GM21576 (cell line): ENCODE measurements at regions not wholly inside any gene's neighbourhood (a gene's known extent, or its start where the extent isn't known, plus 50 kb on each side); places are given as distances from the start of the nearest gene placed in this dataset.
"Not testable (repeated sequence)": the region's sequence is repeated elsewhere in the genome, so short reads cannot be mapped to it uniquely, and the experiment has no call there.

Experiments used
- ATAC-seq: cut with Tn5 transposase; IDR thresholded peaks from one replicate; pipeline ENCODE4 v1.9.1; 2021; ENCODE audit warnings: mild to moderate bottlenecking, moderate library complexity; ENCODE audit not compliant: unreplicated experiment

DNA sequence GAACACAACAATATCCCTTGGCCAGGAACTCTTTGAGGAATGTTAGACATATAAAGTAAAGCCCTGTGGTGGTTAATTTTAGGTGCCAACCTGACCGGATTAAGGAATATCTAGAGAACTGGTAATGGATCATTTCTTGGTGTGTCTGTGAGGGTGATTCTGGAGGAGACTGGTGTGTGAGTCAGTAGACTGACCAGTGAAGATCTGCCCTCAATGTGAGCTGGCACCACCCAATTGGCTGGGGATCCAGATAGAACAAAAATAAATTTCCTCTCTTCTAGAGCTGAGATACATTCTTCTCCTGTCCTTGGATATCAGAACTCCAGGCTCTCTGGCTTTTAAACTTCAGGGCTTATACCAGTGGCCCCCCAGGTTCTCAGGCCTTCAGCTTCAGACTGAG lies 56.2 kb upstream of the TNPO1 start:
- ATAC-seq = no peak

- no peak for ATAC-seq
Observed at GRCh38 chr5:72752909-72753308, 63.6 kb upstream of the TNPO1 start.

DNA sequence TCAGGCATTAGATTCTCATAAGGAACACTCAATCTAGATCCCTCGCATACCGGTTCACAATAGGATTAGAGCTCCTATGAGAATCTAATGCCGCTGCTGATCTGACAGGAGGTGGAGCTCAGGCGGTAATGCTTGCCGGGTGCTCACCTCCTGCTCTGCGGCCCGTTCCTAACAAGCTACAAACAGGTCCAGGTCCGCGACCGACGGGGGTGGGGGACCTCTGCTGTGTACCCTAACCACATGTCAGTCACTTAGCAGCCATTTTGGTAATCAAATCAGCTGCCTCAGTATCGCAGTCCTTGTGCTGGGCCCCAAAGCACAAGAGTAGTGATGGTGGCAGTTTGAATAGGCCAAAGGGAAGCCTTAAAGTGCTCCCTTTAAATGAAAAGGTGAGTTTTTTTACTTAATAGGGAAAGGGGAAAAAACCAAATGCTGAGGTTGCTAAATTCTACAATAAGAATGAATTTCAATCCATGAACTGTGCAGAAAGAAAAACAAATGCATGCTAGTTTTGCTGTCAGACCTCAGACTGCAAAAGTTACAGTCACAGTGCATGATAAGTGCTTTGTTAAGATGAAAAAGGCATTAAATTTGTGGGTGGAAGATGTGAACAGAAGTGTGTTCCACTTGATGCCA lies 67.0 kb upstream of the TNPO1 start:
- no peak for ATAC-seq

DNA sequence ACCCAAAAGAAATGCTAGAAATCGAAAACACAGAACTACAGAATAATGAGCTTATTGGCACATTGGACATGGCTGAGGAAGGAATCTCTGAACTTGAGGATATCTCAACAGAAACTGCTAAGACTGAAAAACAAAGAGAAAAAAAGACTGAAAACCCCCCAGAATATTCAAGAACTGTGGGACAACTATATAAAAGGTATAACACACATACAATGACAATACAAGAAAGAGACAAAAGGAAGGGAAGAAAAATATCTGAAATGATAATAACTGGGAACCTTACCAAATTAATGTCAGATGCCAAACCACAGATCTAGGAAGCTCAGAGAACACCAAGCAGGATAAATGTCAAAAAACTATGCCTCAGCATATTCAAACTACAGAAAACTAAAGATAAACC lies 68.6 kb upstream of the TNPO1 start:
- no peak for ATAC-seq

DNA sequence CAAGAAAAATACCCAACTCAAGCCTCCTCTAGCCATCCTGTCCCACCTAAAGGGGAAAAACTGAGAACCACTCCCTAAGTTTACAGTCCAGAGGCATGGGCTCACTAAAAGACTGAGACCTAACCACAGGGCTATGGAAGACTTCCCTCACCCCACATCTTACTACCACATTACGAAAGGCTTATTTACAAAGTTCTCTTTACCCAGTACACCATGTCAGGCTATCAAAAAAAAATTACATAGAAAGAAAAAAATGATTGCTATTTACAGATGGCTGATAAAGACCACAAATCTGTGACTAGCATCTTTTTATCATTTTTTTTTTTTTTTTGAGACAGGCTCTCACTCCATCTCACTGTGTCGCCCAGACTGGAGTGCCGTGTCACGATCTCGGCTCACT lies 69.7 kb upstream of the TNPO1 start:
- no peak for ATAC-seq

- ATAC-seq = no peak
Observed at GRCh38 chr5:72744136-72744535, 72.3 kb upstream of the TNPO1 start.

GRCh38 chr5:72741805-72742204 lies 74.7 kb upstream of the TNPO1 start:
- ATAC-seq = no peak

- no peak for ATAC-seq
Observed at GRCh38 chr5:72733810-72734209, 82.7 kb upstream of the TNPO1 start.

DNA sequence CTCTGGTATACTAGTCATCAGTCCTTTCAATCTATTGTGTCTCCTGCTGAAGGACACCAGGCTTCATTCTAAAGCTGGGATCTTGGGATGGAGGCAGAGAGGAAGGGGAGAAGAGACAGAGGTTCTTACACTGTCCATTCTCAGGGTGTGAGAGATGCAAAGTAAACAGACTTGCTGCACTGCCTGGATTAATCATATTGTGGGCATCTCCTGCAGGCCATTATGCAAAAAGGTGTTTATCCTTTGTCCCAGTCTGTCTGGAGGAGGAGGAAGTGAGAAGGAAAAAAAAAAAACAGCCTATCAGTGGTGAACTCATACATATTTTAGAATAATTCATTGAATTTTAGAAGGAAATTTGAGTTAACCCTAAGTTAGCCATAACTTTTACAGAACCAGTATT lies 92.9 kb upstream of the TNPO1 start:
- no peak for ATAC-seq

GRCh38 chr5:72722792-72723452 lies 93.5 kb upstream of the TNPO1 start:
- ATAC-seq = no peak

- ATAC-seq = no peak
Observed at GRCh38 chr5:72721844-72722243, 94.6 kb upstream of the TNPO1 start.

- ATAC-seq = no peak
Observed at GRCh38 chr5:72720205-72720604, 96.3 kb upstream of the TNPO1 start.

- no peak for ATAC-seq
Observed at GRCh38 chr5:72711351-72711750, 105.1 kb upstream of the TNPO1 start.

DNA sequence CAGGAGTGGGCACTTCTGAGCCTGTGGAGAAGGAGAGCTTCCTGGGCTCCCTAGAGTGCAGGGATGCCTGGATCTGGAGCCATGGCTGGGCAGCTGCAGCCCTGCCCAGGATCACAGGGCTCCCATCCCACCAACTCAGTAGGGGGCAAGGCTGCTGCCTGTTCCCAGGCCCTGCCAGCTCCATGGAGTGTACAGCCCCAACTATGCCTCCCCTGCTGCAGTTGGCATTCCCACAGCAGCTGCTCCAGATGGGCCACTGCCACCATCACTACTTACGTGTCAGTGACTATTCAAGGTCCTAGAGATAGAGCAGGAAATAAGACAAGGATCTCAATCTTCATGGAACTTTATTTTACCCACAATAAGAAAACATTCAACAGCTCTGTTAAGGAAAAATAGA lies 107.1 kb upstream of the TNPO1 start:
- ATAC-seq = no peak

DNA sequence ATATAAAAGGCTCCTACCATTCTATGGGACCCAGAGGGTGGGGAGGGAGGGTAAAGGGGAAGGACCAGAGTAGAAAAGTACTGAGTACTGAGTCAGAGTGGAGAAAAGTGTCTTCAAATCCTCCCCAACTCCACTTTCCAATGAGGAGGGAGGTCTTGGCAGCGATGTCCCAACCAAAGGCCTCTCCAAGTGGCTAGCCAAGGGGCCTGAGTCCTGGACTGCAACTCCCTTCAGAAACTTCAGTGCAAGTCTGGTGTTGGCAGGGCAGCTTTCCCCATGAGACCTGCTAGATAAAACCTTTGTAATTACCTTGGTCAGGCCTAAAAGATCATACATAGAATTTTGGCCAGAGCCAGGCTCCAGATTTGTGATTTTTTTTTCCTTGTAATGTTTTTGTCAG lies 111.3 kb upstream of the TNPO1 start:
- ATAC-seq = no peak

DNA sequence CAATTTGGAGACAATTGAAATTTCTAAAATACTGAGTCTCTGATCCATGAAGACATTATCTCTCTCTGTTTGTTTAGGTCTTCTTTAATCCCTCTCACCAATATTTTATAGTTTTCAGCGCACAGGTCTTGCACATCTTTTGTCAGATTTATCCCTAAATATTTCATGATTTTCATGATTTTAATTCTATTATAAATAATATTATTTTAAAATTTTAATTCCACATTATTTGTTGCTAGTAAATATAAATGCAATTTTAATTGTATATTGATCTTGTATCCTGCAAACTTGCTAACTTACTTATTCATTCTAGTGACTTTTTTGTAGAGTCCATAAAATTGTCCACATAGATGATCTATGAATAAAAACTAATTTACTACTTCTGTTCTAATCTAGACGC lies 112.6 kb upstream of the TNPO1 start:
- ATAC-seq = no peak

DNA sequence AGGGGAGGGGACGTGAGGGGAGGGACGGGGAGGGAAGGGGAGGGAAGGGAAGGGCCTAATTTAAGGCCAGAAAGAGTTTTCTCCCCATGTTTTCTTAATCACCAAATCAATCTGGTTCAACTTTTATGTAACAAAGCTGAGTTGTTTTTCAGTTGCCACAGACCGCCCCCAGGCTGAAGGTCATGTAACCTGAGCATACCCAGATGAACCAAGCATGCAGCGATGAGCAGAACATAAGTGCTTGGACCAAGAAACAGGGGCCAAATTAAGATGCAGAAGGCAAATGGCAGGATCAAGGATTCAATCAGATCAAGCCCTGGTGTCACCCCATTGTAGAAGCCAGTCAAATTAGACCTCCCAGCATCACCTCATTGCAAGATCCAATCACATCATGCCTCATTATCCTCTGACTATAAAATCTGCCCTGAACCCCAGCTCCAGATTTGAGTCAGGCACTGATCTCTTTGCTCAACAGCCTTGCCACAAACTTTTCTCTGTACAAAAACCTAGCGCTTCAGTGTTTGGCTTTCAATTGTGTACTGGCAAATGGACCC lies 113.5 kb upstream of the TNPO1 start:
- ATAC-seq = no peak

- not testable (repeated sequence) for ATAC-seq
Observed at GRCh38 chr5:72702105-72702504, 114.4 kb upstream of the TNPO1 start.

GRCh38 chr5:72698481-72698880 lies 118.0 kb upstream of the TNPO1 start:
- no peak for ATAC-seq

DNA sequence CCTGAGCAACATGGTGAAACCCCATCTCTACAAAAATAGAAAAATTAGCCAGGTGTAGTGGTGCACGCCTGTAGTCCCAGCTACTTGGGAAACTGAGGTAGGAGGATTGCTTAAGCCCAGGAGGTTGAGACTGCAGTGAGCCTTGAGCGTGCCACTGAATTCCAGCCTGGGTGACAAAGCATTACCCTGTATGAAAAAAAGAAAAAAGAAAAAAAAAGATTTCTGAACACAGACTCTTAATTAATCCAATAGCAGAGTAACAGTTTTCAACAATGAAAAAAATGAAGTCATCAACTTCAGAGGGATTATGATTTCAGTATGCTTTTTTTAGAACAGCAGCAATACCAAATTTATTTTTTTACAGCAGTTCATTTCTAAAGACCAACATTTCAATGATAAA lies 118.8 kb upstream of the TNPO1 start:
- no peak for ATAC-seq

DNA sequence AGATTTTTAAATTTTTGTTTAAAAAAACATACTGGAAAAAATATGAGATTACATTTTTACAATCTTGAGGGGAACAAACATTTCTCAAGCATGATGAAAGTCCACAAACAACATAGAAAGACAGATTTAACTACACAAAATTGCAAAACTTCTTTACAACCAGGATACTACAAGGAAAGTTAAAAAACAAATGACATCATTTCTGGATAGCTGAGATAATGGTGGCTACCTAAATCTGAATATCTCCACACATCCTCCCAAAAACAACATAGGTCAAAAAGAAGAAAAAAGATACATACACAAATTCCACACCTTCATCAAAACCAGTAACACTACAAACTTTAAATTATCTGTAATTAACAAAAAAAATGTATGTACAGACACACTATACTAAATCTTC lies 120.8 kb upstream of the TNPO1 start:
- ATAC-seq = no peak

GRCh38 chr5:72694856-72695255 lies 121.6 kb upstream of the TNPO1 start:
- no peak for ATAC-seq
